Endothelial cell (in vitro differentiated cells): ENCODE measurements at regions not wholly inside any gene's neighbourhood (a gene's known extent, or its start where the extent isn't known, plus 50 kb on each side); places are given as distances from the start of the nearest gene placed in this dataset.

Experiments
- DNase-seq: peaks from one replicate; pipeline ENCODE4 v3.0.0; 2021; ENCODE audit warnings: low spot score
- H3K27ac Mint-ChIP-seq: one replicate; pipeline ENCODE4 v1.8.0; 2021; ENCODE audit warnings: mixed read lengths, inconsistent platforms; ENCODE audit not compliant: unreplicated experiment
- H3K27me3 Mint-ChIP-seq: one replicate; pipeline ENCODE4 v1.8.0; 2021; ENCODE audit warnings: mild to moderate bottlenecking, moderate library complexity, mixed read lengths, inconsistent platforms; ENCODE audit not compliant: unreplicated experiment
- H3K36me3 Mint-ChIP-seq: one replicate; pipeline ENCODE4 v1.8.0; 2021; ENCODE audit warnings: mild to moderate bottlenecking, low read depth, mixed read lengths, inconsistent platforms; ENCODE audit not compliant: unreplicated experiment
- H3K4me1 Mint-ChIP-seq: one replicate; pipeline ENCODE4 v1.8.0; 2021; ENCODE audit warnings: mild to moderate bottlenecking, mixed read lengths, inconsistent platforms; ENCODE audit not compliant: unreplicated experiment
- H3K4me3 Mint-ChIP-seq: one replicate; pipeline ENCODE4 v1.8.0; 2021; ENCODE audit warnings: mild to moderate bottlenecking, mixed read lengths, inconsistent platforms; ENCODE audit not compliant: unreplicated experiment
- H3K9me3 Mint-ChIP-seq: one replicate; pipeline ENCODE4 v1.8.0; 2021; ENCODE audit warnings: mixed read lengths, inconsistent platforms; ENCODE audit not compliant: unreplicated experiment
- TF ChIP-seq, protein P1 (sequence below): fragments of 200-600 bp; sonication (generic); IDR thresholded peaks from one replicate; pipeline ENCODE4 v1.5.0; 2021; ENCODE audit warnings: antibody characterized with exemption; ENCODE audit not compliant: unreplicated experiment

- H3K27me3 Mint-ChIP-seq: no peaks in the 10 kb centered on the region
- TF ChIP-seq, protein P1, sequence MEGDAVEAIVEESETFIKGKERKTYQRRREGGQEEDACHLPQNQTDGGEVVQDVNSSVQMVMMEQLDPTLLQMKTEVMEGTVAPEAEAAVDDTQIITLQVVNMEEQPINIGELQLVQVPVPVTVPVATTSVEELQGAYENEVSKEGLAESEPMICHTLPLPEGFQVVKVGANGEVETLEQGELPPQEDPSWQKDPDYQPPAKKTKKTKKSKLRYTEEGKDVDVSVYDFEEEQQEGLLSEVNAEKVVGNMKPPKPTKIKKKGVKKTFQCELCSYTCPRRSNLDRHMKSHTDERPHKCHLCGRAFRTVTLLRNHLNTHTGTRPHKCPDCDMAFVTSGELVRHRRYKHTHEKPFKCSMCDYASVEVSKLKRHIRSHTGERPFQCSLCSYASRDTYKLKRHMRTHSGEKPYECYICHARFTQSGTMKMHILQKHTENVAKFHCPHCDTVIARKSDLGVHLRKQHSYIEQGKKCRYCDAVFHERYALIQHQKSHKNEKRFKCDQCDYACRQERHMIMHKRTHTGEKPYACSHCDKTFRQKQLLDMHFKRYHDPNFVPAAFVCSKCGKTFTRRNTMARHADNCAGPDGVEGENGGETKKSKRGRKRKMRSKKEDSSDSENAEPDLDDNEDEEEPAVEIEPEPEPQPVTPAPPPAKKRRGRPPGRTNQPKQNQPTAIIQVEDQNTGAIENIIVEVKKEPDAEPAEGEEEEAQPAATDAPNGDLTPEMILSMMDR: no peak
- H3K36me3 Mint-ChIP-seq: no peaks in the 10 kb centered on the region
- H3K9me3 Mint-ChIP-seq: no peaks in the 10 kb centered on the region
- no peak overlapping the region for H3K4me3 Mint-ChIP-seq
- H3K27ac Mint-ChIP-seq: no peak overlapping the region
- no peaks in the 10 kb centered on the region for H3K4me1 Mint-ChIP-seq
- no peak for DNase-seq
Observed at GRCh38 chr6:91780270-91780669, 1193.4 kb upstream of the MAP3K7 start.

- Mint-ChIP-seq H3K4me3 (no peak overlapping the region), H3K36me3 (no peaks in the 10 kb centered on the region), H3K9me3 (no peaks in the 10 kb centered on the region), H3K4me1 (no peaks in the 10 kb centered on the region), H3K27me3 (no peaks in the 10 kb centered on the region), H3K27ac (no peak overlapping the region)
- TF ChIP-seq, protein P1: no peak
- DNase-seq: no peak
Observed at GRCh38 chr6:91761621-91762020, 1174.7 kb upstream of the MAP3K7 start.

DNA sequence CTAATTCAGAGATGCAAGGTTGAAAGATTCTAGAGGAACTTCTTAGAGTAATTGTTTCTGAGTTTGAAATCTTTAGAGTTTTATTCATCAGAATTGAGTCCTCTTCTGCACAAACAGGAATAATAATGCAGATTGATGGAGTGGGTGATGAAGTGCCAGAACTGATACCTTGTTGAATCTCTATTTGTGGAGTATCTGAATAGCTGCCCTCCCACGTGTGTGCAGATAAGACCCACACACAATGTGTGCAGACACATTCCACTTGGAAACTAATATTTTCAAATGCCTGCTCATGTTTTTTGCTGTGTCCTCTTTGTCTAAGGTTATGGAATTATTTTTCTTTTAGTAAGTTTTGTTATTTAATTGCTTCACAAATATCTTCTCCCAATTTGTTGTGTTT is 1167.8 kb upstream of the MAP3K7 start:
- no peak overlapping the region for H3K27ac Mint-ChIP-seq
- H3K36me3 Mint-ChIP-seq: no peaks in the 10 kb centered on the region
- TF ChIP-seq, protein P1: no peak
- no peak for DNase-seq
- H3K9me3 Mint-ChIP-seq: no peaks in the 10 kb centered on the region
- no peaks in the 10 kb centered on the region for H3K4me1 Mint-ChIP-seq
- no peak overlapping the region for H3K4me3 Mint-ChIP-seq
- no peaks in the 10 kb centered on the region for H3K27me3 Mint-ChIP-seq

DNA sequence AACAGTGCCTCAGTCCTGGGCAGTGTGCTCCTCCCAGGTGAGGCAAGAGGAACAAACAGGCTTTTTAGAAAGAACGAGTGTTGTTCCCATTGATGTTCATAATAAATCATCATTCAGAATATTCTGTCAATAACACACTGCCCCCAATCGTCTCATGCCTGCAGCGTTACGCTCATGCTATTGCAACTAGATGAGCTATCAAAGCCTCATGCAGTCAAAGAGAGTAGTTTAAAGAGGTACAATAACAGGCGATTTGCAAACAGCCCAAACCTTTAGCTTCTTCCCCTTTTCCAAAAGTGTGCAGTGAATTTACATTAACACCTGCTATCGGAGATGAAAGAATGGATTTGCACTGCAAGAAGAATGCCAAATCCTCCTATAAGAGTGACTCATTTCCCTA is 1164.7 kb upstream of the MAP3K7 start:
- no peak for DNase-seq
- Mint-ChIP-seq H3K4me3 (no peak overlapping the region), H3K36me3 (no peaks in the 10 kb centered on the region), H3K27ac (no peak overlapping the region), H3K9me3 (no peaks in the 10 kb centered on the region), H3K27me3 (no peaks in the 10 kb centered on the region), H3K4me1 (no peaks in the 10 kb centered on the region)
- TF ChIP-seq, protein P1: no peak

- Mint-ChIP-seq H3K27me3 (no peaks in the 10 kb centered on the region), H3K9me3 (no peaks in the 10 kb centered on the region), H3K36me3 (no peaks in the 10 kb centered on the region), H3K4me3 (no peak overlapping the region), H3K4me1 (no peaks in the 10 kb centered on the region), H3K27ac (no peak overlapping the region)
- DNase-seq: no peak
- TF ChIP-seq, protein P1: no peak
Observed at GRCh38 chr6:91744566-91744965, 1157.7 kb upstream of the MAP3K7 start.
